ENCODE measurements at regions not wholly inside any gene's neighbourhood (a gene's known extent, or its start where the extent isn't known, plus 50 kb on each side); places are given as distances from the start of the nearest gene placed in this dataset.

- no peak overlapping the region for H3K4me3 ChIP-seq (ENCODE audit: low read depth, low read length)
- H3K4me1 ChIP-seq = no peaks in the 10 kb centered on the region
- no peak for DNase-seq
- no peaks in the 10 kb centered on the region; the same call in 1 of the 2 replicates for H3K27me3 ChIP-seq
- TF ChIP-seq, protein P1, sequence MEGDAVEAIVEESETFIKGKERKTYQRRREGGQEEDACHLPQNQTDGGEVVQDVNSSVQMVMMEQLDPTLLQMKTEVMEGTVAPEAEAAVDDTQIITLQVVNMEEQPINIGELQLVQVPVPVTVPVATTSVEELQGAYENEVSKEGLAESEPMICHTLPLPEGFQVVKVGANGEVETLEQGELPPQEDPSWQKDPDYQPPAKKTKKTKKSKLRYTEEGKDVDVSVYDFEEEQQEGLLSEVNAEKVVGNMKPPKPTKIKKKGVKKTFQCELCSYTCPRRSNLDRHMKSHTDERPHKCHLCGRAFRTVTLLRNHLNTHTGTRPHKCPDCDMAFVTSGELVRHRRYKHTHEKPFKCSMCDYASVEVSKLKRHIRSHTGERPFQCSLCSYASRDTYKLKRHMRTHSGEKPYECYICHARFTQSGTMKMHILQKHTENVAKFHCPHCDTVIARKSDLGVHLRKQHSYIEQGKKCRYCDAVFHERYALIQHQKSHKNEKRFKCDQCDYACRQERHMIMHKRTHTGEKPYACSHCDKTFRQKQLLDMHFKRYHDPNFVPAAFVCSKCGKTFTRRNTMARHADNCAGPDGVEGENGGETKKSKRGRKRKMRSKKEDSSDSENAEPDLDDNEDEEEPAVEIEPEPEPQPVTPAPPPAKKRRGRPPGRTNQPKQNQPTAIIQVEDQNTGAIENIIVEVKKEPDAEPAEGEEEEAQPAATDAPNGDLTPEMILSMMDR (IDR thresholded peaks at IDR 0.05; ENCODE audit: low read depth, low read length) = no peak
- H3K36me3 ChIP-seq = no peaks in the 10 kb centered on the region
- H3K9me3 ChIP-seq = no peaks in the 10 kb centered on the region
Observed at GRCh38 chr5:135279328-135279727, 119.7 kb downstream of the MACROH2A1 start.

- Histone ChIP-seq H3K27me3 (no peaks in the 10 kb centered on the region), H3K36me3 (no peaks in the 10 kb centered on the region), H3K4me1 (no peaks in the 10 kb centered on the region; the same call in 1 of the 2 replicates), H3K9me3 (no peaks in the 10 kb centered on the region), H3K4me3 (ENCODE audit: low read depth, low read length) (no peak overlapping the region)
- TF ChIP-seq, protein P1 (IDR thresholded peaks at IDR 0.05; ENCODE audit: low read depth, low read length) = no peak
- no peak for DNase-seq
Observed at GRCh38 chr5:135276151-135276550, 122.9 kb downstream of the MACROH2A1 start.

DNA sequence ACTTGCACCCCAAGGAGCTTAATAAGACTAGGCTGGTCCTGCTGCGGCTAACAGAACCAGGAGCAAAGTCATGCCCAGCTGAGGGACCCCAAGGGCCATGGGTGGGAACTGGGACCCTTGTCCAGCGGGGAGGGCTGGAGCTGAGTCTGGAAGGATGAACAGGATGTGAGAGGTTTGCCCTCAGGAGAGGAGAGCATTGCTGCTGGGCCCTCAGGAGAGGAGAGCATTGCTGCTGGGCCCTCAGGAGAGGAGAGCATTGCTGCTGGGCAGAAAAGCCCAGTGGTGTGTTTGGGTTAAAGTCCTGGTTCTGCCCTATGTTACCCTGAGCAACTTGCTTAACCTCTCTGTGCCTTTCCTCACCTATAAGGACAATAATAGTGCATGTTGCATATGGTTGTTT is 125.8 kb downstream of the MACROH2A1 start:
- Histone ChIP-seq H3K27me3 (no peaks in the 10 kb centered on the region), H3K4me1 (no peaks in the 10 kb centered on the region; the same call in 1 of the 2 replicates), H3K9me3 (no peaks in the 10 kb centered on the region), H3K36me3 (no peaks in the 10 kb centered on the region), H3K4me3 (ENCODE audit: low read depth, low read length) (no peak overlapping the region)
- DNase-seq = no peak
- TF ChIP-seq, protein P1 (IDR thresholded peaks at IDR 0.05; ENCODE audit: low read depth, low read length) = no peak

DNA sequence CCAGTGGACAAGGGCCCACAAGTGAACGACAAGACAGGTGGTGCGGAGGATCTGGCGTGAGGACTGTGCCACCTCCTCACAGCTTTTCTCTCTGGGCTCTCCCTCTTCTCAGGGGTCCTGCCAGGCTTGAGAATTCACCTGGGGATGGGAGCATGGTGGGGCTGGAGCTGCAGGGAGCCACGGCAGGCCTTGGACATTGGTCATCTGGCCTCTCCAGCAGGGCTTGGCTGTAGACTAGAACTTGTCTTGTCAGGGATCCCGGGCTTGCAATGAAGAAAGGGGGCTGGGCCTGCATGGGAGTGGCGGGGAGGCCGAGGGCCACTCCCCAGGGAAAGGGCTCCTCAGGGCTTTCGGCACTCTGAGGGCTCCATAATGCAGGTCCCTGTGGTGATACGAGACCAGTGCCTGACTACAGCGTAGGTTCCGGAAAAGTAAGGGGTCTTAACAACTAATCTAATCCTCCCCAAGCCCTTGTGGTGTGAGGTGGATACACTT is 126.7 kb downstream of the MACROH2A1 start:
- TF ChIP-seq, protein P1 (IDR thresholded peaks at IDR 0.05; ENCODE audit: low read depth, low read length) = no peak
- no peak for DNase-seq

DNA sequence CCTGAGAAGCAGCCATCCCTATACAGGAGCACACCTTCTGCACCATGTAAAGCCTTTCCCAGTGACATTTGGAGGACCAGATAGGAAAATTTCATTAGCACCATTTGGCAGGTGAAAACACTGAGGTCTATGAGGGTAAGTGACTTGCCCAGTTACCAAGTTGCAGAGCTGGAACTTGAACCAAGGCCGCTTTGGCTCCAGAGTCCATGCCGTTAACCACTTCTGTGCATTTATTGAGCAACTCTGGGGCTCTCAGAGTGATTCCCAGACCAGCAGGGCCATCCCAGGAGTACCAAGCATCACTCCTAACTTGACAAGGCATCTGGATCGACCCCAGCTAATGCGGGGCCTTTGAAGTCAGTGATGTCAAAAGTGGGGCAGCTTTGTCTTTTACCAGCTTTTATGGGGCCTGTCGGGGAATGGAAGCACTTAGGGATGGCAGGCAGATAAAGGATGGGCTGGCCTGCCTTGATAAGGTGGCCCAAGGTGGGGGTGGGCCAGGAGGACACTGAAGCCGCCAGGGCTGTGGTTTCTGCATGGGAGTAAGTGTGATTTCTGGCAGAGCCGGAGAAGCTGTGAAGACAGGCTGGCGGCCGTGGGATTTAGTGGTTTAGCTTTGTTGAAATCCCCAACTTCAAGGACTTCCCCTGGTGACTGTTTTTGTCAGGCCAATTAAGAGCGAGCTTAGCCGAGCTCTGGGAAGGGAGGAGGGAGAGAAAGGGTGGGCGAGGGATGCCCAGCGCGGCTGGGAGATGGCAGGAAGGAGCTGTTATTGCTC is 127.3 kb downstream of the MACROH2A1 start:
- Histone ChIP-seq H3K36me3 (no peaks in the 10 kb centered on the region), H3K4me1 (no peaks in the 10 kb centered on the region; the same call in 1 of the 2 replicates), H3K9me3 (no peaks in the 10 kb centered on the region), H3K4me3 (ENCODE audit: low read depth, low read length) (no peak overlapping the region), H3K27me3 (no peaks in the 10 kb centered on the region)
- DNase-seq = no peak
- TF ChIP-seq, protein P1 (IDR thresholded peaks at IDR 0.05; ENCODE audit: low read depth, low read length) = no peak

More for the DNA sequence above, 126.7 kb downstream of the MACROH2A1 start:
- no peak overlapping the region for H3K4me3 ChIP-seq (ENCODE audit: low read depth, low read length)
- H3K4me1 ChIP-seq = no peaks in the 10 kb centered on the region; the same call in 1 of the 2 replicates
- H3K27me3 ChIP-seq = no peaks in the 10 kb centered on the region
- H3K36me3 ChIP-seq = no peaks in the 10 kb centered on the region
- no peaks in the 10 kb centered on the region for H3K9me3 ChIP-seq

GRCh38 chr5:135269931-135270421 is 129.1 kb downstream of the MACROH2A1 start:
- Histone ChIP-seq H3K27me3 (no peaks in the 10 kb centered on the region), H3K4me1 (no peaks in the 10 kb centered on the region; the same call in 1 of the 2 replicates), H3K4me3 (ENCODE audit: low read depth, low read length) (no peak overlapping the region), H3K9me3 (no peaks in the 10 kb centered on the region), H3K36me3 (no peaks in the 10 kb centered on the region)
- TF ChIP-seq, protein P1 (IDR thresholded peaks at IDR 0.05; ENCODE audit: low read depth, low read length) = no peak
- no peak for DNase-seq
